Panc1 (cell line): ENCODE measurements at regions not wholly inside any gene's neighbourhood (a gene's known extent, or its start where the extent isn't known, plus 50 kb on each side); places are given as distances from the start of the nearest gene placed in this dataset.

ENCODE experiments used
- ATAC-seq: fragments of 200-7000 bp; cut with Tn5 transposase; 2 replicates; pipeline ENCODE4 v1.9.1; 2020; ENCODE audit warnings: mild to moderate bottlenecking, moderate library complexity
- BruUV-seq: library from RNA; stranded (reverse); fragments of 400-500 nt; replicated peaks from 2 replicates; lab custom pipeline; 2021; lab: Mats Ljungman, UMichigan
- CTCF ChIA-PET: fragments of 300-600 bp; sonication (Branson Sonifier 250); formaldehyde crosslinking; loops from one replicate; lab custom pipeline; 2022; ENCODE audit warnings: antibody characterized with exemption; lab: Charles Lee
- POLR2A ChIA-PET: fragments of 300-600 bp; sonication (Branson Sonifier 250); formaldehyde crosslinking; loops from one replicate; lab custom pipeline; 2022; ENCODE audit warnings: antibody characterized with exemption; lab: Charles Lee
- DNase-seq: peaks from one replicate; pipeline ENCODE4 v3.0.0-alpha.2; 2010; ENCODE audit warnings: low read depth, low spot score
- H3K27ac ChIP-seq: 2 replicates; pipeline ENCODE4 v1.5.1; 2011; ENCODE audit warnings: mild to moderate bottlenecking, low read length, inconsistent platforms
- H3K27me3 ChIP-seq: fragments of 200-500 bp; sonication (Bioruptor generic); 2 replicates; pipeline ENCODE4 v1.6.0; 2014; ENCODE audit warnings: low read length, inconsistent platforms; ENCODE audit not compliant: control insufficient read depth, insufficient read depth
- H3K36me3 ChIP-seq: fragments of 200-500 bp; sonication (Bioruptor generic); 2 replicates; pipeline ENCODE4 v1.5.1; 2014; ENCODE audit warnings: inconsistent platforms, mild to moderate bottlenecking, low read length, moderate library complexity; ENCODE audit not compliant: control insufficient read depth, insufficient read depth
- H3K4me1 ChIP-seq: 2 replicates; pipeline ENCODE4 v1.5.1; 2011; ENCODE audit warnings: inconsistent platforms, mild to moderate bottlenecking, low read length, moderate library complexity; ENCODE audit not compliant: control insufficient read depth, insufficient read depth
- H3K4me3 ChIP-seq, 2 experiments: 2 replicates each; pipeline ENCODE4 v1.5.1; 2011 to 2012; ENCODE audit warnings: low read depth in 2 of 2, low read length in 2 of 2, mild to moderate bottlenecking in 2 of 2, inconsistent platforms in 1 of 2, moderate library complexity in 1 of 2
- H3K9me3 ChIP-seq: fragments of 200-500 bp; sonication (Bioruptor generic); 2 replicates; pipeline ENCODE4 v1.5.1; 2014; ENCODE audit warnings: low read depth, mild to moderate bottlenecking, inconsistent platforms, low read length, moderate library complexity; ENCODE audit not compliant: control insufficient read depth, insufficient read depth
- POLR2AphosphoS5 ChIP-seq: IDR thresholded peaks from 2 replicates; pipeline ENCODE4 v1.6.1; 2012; ENCODE audit warnings: mild to moderate bottlenecking, low read depth, low read length, moderate library complexity
- REST ChIP-seq, 2 experiments: IDR thresholded peaks; 2 replicates each; pipeline ENCODE4 v1.6.1; 2011 to 2012; ENCODE audit warnings: low read depth in 2 of 2, control low read depth in 1 of 2, low read length in 1 of 2, mild to moderate bottlenecking in 1 of 2, moderate library complexity in 1 of 2; ENCODE audit not compliant: insufficient read depth in 1 of 2
- SIN3A ChIP-seq: IDR thresholded peaks from 2 replicates; pipeline ENCODE4 v1.6.1; 2012; ENCODE audit warnings: low read depth, mild to moderate bottlenecking, low read length, moderate library complexity, borderline replicate concordance; ENCODE audit not compliant: insufficient read depth
- TCF7L2 ChIP-seq: IDR thresholded peaks from 2 replicates; pipeline ENCODE4 v1.6.1; 2011; ENCODE audit warnings: mild to moderate bottlenecking, low read depth, low read length, inconsistent platforms
- in situ Hi-C: cut with HindIII; loops from 2 replicates; pipeline ENCODE4 v1.10.0; 2016; ENCODE audit warnings: low sequenced_read_pairs, low pct_unique_long_range_greater_than_20kb
- intact Hi-C: fragments of 100-400 bp; cut with micrococcal nuclease; formaldehyde crosslinking; loops from one replicate; pipeline ENCODE4 v1.10.0; 2022; ENCODE audit not compliant: unreplicated experiment
- TF ChIP-seq, protein P1 (sequence below): fragments of 450-650 bp; IDR thresholded peaks from 2 replicates; pipeline ENCODE4 v1.5.1; 2017; ENCODE audit warnings: mild to moderate bottlenecking

GRCh38 chr12:126496201-126496600 is 1431.0 kb downstream of the AACS start:
- ATAC-seq: no peak
- H3K36me3 ChIP-seq: no peaks in the 10 kb centered on the region
- no TSS peak for BruUV-seq
- no peak for DNase-seq
- ChIA-PET POLR2A (no interaction called here), CTCF (no interaction called here)
- in situ Hi-C loops (no loop called here), intact Hi-C loops (no loop called here)
- no peak overlapping the region for H3K27ac ChIP-seq
- H3K4me1 ChIP-seq: no peaks in the 10 kb centered on the region
- no peak overlapping the region for H3K4me3 ChIP-seq
- no peaks in the 10 kb centered on the region for H3K27me3 ChIP-seq
- no peak for TF ChIP-seq TCF7L2
- no peak for TF ChIP-seq SIN3A
- TF ChIP-seq POLR2AphosphoS5: no peak
- TF ChIP-seq REST (IDR thresholded peaks at IDR 0.05; ENCODE audit: insufficient read depth in 1 of 2, low read depth in 2 of 2, low read length in 1 of 2): no peak
- TF ChIP-seq, protein P1, sequence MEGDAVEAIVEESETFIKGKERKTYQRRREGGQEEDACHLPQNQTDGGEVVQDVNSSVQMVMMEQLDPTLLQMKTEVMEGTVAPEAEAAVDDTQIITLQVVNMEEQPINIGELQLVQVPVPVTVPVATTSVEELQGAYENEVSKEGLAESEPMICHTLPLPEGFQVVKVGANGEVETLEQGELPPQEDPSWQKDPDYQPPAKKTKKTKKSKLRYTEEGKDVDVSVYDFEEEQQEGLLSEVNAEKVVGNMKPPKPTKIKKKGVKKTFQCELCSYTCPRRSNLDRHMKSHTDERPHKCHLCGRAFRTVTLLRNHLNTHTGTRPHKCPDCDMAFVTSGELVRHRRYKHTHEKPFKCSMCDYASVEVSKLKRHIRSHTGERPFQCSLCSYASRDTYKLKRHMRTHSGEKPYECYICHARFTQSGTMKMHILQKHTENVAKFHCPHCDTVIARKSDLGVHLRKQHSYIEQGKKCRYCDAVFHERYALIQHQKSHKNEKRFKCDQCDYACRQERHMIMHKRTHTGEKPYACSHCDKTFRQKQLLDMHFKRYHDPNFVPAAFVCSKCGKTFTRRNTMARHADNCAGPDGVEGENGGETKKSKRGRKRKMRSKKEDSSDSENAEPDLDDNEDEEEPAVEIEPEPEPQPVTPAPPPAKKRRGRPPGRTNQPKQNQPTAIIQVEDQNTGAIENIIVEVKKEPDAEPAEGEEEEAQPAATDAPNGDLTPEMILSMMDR: no peak
- H3K9me3 ChIP-seq: no peaks in the 10 kb centered on the region

GRCh38 chr12:126506426-126507182 is 1441.4 kb downstream of the AACS start:
- ChIA-PET POLR2A (no interaction called here), CTCF (no interaction called here)
- no peaks in the 10 kb centered on the region for H3K9me3 ChIP-seq
- no peak for DNase-seq
- H3K27ac ChIP-seq: no peak overlapping the region
- H3K36me3 ChIP-seq: no peaks in the 10 kb centered on the region; the same call in 1 of the 2 replicates
- no peaks in the 10 kb centered on the region for H3K4me1 ChIP-seq
- ATAC-seq: no peak
- no TSS peak for BruUV-seq
- intact Hi-C loops (no loop called here), in situ Hi-C loops (no loop called here)
- no peak for TF ChIP-seq TCF7L2
- TF ChIP-seq POLR2AphosphoS5: no peak
- TF ChIP-seq, protein P1: no peak
- TF ChIP-seq REST (IDR thresholded peaks at IDR 0.05; ENCODE audit: insufficient read depth in 1 of 2, low read depth in 2 of 2, low read length in 1 of 2): no peak
- TF ChIP-seq SIN3A: no peak
- H3K4me3 ChIP-seq: no peak overlapping the region
- no peaks in the 10 kb centered on the region for H3K27me3 ChIP-seq
